ENCODE measurements at regions not wholly inside any gene's neighbourhood (a gene's known extent, or its start where the extent isn't known, plus 50 kb on each side); places are given as distances from the start of the nearest gene placed in this dataset.
"Not testable (repeated sequence)": the region's sequence is repeated elsewhere in the genome, so short reads cannot be mapped to it uniquely, and the experiment has no call there.

DNA sequence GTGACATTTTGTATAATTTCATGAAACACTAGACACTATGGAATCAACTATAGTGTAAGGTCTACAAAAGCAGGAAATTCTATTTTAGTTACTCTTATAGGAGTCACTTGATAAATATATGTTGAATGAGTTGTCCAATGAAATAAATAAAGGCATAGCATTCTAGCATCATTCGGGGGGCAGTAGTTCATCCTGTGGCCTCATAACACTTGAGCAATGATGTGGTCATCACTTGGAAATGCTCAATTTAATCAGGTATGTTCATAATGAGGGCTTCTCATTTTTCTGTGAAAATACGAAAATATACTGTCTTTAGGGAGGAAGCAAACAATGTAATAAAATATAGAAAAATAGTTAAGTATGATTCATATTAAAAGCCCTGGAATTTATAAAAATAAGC is 55.4 kb upstream of the NBPF15 start:
- TF ChIP-seq, protein P1, sequence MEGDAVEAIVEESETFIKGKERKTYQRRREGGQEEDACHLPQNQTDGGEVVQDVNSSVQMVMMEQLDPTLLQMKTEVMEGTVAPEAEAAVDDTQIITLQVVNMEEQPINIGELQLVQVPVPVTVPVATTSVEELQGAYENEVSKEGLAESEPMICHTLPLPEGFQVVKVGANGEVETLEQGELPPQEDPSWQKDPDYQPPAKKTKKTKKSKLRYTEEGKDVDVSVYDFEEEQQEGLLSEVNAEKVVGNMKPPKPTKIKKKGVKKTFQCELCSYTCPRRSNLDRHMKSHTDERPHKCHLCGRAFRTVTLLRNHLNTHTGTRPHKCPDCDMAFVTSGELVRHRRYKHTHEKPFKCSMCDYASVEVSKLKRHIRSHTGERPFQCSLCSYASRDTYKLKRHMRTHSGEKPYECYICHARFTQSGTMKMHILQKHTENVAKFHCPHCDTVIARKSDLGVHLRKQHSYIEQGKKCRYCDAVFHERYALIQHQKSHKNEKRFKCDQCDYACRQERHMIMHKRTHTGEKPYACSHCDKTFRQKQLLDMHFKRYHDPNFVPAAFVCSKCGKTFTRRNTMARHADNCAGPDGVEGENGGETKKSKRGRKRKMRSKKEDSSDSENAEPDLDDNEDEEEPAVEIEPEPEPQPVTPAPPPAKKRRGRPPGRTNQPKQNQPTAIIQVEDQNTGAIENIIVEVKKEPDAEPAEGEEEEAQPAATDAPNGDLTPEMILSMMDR (conservative IDR thresholded peaks at IDR 0.05; ENCODE audit: low read length), result not testable (repeated sequence)
- not testable (repeated sequence) for TF ChIP-seq EZH2phosphoT487 (IDR thresholded peaks at IDR 0.05; ENCODE audit: borderline replicate concordance, low read depth, low read length)
